ENCODE measurements at regions not wholly inside any gene's neighbourhood (a gene's known extent, or its start where the extent isn't known, plus 50 kb on each side); places are given as distances from the start of the nearest gene placed in this dataset.
A peak's percentile ranks its signal among the peaks of the same experiment; 100 is the strongest.

DNA sequence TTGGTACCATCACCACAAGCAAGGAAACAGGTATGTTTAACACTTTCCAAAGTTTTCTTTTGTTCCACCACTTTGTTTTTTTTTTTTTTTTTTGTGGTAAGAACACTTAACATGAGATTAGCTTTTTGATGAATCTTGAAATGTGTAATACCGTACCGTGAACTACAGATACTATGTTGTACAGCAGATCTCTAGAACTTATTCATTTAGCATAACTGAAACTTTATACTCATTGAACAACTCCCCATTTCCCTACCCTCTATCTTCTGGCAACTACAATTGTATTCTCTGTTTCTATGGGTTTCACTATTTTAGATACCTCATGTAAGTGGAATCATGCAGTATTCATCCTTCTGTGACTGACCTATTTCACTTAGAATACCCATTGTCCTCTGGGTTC, 162.7 kb upstream of the ITGB1 start:
- Histone ChIP-seq H3K4me1 (replicated peaks) (no peaks in the 10 kb centered on the region), H3K27me3 (replicated peaks; ENCODE audit: insufficient read depth) (no peaks in the 10 kb centered on the region), H3K9me3 (no peaks in the 10 kb centered on the region), H3K27ac (no peak overlapping the region), H3K36me3 (no peaks in the 10 kb centered on the region), H3K4me3 (no peak overlapping the region)
- intact Hi-C loops (cut with DNase I) = no loop called here
- 95% methylated on average over 2 of the region's 2 CpGs for WGBS
- no peak for DNase-seq (ENCODE audit: low spot score)
- TF ChIP-seq POLR2A (IDR thresholded peaks at IDR 0.05) = no peak
- no peak for TF ChIP-seq CTCF (IDR thresholded peaks at IDR 0.05)
- TF ChIP-seq POLR2AphosphoS5 (IDR thresholded peaks at IDR 0.05) = no peak

DNA sequence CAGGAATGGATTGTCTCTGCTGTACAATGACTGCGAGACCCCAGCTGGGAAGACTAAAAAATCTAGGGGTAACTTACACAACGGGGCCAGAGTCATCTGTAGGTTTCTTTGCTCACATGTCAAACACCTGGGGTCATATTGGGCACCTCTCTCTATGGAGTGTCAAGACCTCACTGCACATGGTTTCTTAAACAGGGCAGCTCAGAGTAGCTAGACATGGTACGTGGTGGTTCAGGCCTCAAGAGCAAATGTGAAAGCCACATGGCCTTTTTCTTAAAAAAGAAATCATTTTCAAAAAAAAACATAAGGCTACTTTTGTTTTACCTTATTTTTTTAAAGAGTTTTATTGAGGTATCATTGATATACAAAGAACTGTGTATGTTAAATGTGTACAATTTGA, 162.2 kb upstream of the ITGB1 start:
- Histone ChIP-seq H3K27me3 (replicated peaks; ENCODE audit: insufficient read depth) (no peaks in the 10 kb centered on the region), H3K4me1 (replicated peaks) (no peaks in the 10 kb centered on the region), H3K36me3 (no peaks in the 10 kb centered on the region), H3K27ac (no peak overlapping the region), H3K9me3 (no peaks in the 10 kb centered on the region), H3K4me3 (no peak overlapping the region)
- DNase-seq (ENCODE audit: low spot score) = no peak
- TF ChIP-seq POLR2A (IDR thresholded peaks at IDR 0.05) (no peak), CTCF (IDR thresholded peaks at IDR 0.05) (no peak), POLR2AphosphoS5 (IDR thresholded peaks at IDR 0.05) (no peak)
- 92% methylated on average over 3 of the region's 3 CpGs for WGBS
- intact Hi-C loops (cut with DNase I) = no loop called here

- Histone ChIP-seq H3K4me1 (replicated peaks) (no peaks in the 10 kb centered on the region), H3K4me3 (no peak overlapping the region), H3K27me3 (replicated peaks; ENCODE audit: insufficient read depth) (no peaks in the 10 kb centered on the region), H3K36me3 (no peaks in the 10 kb centered on the region), H3K27ac (no peak overlapping the region), H3K9me3 (no peaks in the 10 kb centered on the region)
- no peak for DNase-seq (ENCODE audit: low spot score)
- WGBS = 91% methylated on average over 6 of the region's 6 CpGs
- intact Hi-C loops (cut with DNase I) = no loop called here
- TF ChIP-seq CTCF (IDR thresholded peaks at IDR 0.05) (no peak), POLR2AphosphoS5 (IDR thresholded peaks at IDR 0.05) (no peak), POLR2A (IDR thresholded peaks at IDR 0.05) (no peak)
Measured at GRCh38 chr10:33117816-33118215, 159.8 kb upstream of the ITGB1 start.

GRCh38 chr10:33117230-33117629, 159.2 kb upstream of the ITGB1 start:
- no peak for DNase-seq (ENCODE audit: low spot score)
- Histone ChIP-seq H3K36me3 (no peaks in the 10 kb centered on the region), H3K4me3 (no peak overlapping the region), H3K9me3 (no peaks in the 10 kb centered on the region), H3K4me1 (replicated peaks) (no peaks in the 10 kb centered on the region), H3K27ac (no peak overlapping the region), H3K27me3 (replicated peaks; ENCODE audit: insufficient read depth) (no peaks in the 10 kb centered on the region)
- intact Hi-C loops (cut with DNase I) = no loop called here
- no peak for TF ChIP-seq POLR2A (IDR thresholded peaks at IDR 0.05)
- no peak for TF ChIP-seq POLR2AphosphoS5 (IDR thresholded peaks at IDR 0.05)
- TF ChIP-seq CTCF (IDR thresholded peaks at IDR 0.05) = no peak
- WGBS = 94% methylated on average over 6 of the region's 6 CpGs

DNA sequence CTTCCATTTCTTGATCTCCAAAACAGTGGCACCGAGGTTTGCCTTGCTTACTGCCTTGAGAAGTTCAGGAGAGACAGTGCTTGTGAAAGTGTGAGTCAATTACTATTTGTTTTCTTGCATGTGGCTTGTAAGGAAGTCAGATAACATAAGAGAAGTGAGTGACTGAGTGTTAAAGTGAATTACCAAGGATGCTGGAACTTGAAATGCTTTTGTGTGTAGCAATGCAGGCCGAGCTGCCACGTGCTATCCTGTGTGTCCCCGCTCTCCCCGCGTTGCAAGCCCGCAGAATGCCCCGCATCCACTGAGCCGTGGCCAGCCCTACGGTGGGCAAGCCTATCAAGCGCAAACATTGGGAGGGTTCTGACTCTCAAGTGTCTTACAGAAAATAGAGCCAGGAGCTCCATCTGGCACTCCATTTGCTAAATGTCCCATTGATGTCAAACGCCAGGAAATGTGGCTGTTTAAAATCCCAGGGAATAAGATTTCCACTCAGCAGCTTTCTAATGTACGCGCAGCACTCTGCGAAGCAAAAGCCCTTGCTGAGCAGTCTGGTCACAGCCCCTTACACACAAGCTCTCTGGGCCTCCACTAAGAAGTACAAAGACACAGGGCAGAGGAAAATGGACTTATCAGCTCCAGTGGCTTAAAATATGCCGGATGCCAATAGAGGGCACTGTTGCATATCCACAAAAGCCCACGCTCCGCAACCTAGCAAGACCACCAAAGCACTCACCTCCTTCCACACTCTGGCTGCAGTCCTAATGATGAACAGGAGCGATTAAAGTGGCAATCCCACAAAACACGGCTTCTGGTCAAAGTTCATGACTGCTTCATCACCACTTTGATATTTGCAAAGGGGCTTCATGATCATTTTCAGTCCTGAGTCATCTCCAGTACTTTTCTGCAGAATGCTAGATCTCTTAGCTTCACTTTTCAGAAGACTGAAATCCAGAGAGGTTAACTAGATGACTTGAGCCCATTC, 158.0 kb upstream of the ITGB1 start:
- no peaks in the 10 kb centered on the region for H3K27me3 ChIP-seq (replicated peaks; ENCODE audit: insufficient read depth)
- TF ChIP-seq POLR2A (IDR thresholded peaks at IDR 0.05) (no peak), CTCF (IDR thresholded peaks at IDR 0.05) (peak in 1 of 4 experiments; percentile 23)
- H3K9me3 ChIP-seq = no peaks in the 10 kb centered on the region
- no peak overlapping the region for H3K27ac ChIP-seq
- H3K36me3 ChIP-seq = no peaks in the 10 kb centered on the region
- DNase-seq (ENCODE audit: low spot score) = no peak
- H3K4me3 ChIP-seq = no peak overlapping the region
- H3K4me1 ChIP-seq (replicated peaks) = no peaks in the 10 kb centered on the region
- 78% methylated on average over 20 of the region's 20 CpGs for WGBS
- intact Hi-C loops (cut with DNase I) = no loop called here

Measured in prostate gland (tissue), 2 donors.